ENCODE measurements at regions not wholly inside any gene's neighbourhood (a gene's known extent, or its start where the extent isn't known, plus 50 kb on each side); places are given as distances from the start of the nearest gene placed in this dataset.
"Not testable (repeated sequence)": the region's sequence is repeated elsewhere in the genome, so short reads cannot be mapped to it uniquely, and the experiment has no call there.

GRCh38 chr3:22383285-22383684, 632.3 kb upstream of the ZNF385D start:
- Histone ChIP-seq H3K4me3 (ENCODE audit: low read length in 2 of 2) (no peak overlapping the region), H3K27ac (ENCODE audit: low read depth in 1 of 2, low read length in 2 of 2) (no peak overlapping the region), H3K36me3 (ENCODE audit: control insufficient read depth in 1 of 2, insufficient read depth in 2 of 2, low read length in 1 of 2) (no peaks in the 10 kb centered on the region), H3K27me3 (ENCODE audit: control insufficient read depth in 1 of 2, insufficient read depth in 2 of 2, low read length in 1 of 2) (no peaks in the 10 kb centered on the region), H3K4me1 (ENCODE audit: control insufficient read depth in 1 of 2, insufficient read depth in 2 of 2, low read length in 2 of 2) (no peaks in the 10 kb centered on the region), H3K9me3 (ENCODE audit: control insufficient read depth, low read length) (no peaks in the 10 kb centered on the region)
- DNase-seq (no peak), ATAC-seq (ENCODE audit: low FRiP score) (no peak)
- intact Hi-C loops (cut with DNase I) = no loop called here

- DNase-seq = no peak
- Histone ChIP-seq H3K27me3 (ENCODE audit: control insufficient read depth in 1 of 2, insufficient read depth in 2 of 2, low read length in 1 of 2) (no peaks in the 10 kb centered on the region), H3K36me3 (ENCODE audit: control insufficient read depth in 1 of 2, insufficient read depth in 2 of 2, low read length in 1 of 2) (no peaks in the 10 kb centered on the region), H3K27ac (ENCODE audit: low read depth in 1 of 2, low read length in 2 of 2) (no peak overlapping the region), H3K9me3 (ENCODE audit: control insufficient read depth, low read length) (no peaks in the 10 kb centered on the region), H3K4me1 (ENCODE audit: control insufficient read depth in 1 of 2, insufficient read depth in 2 of 2, low read length in 2 of 2) (no peaks in the 10 kb centered on the region), H3K4me3 (ENCODE audit: low read length in 2 of 2) (no peak overlapping the region)
- no peak for ATAC-seq (ENCODE audit: low FRiP score)
- WGBS, 2 donors = 84 to 91% methylated on average over 2 of the region's 2 CpGs
- intact Hi-C loops (cut with DNase I) = no loop called here
These were observed 635.1 kb upstream of the ZNF385D start for GRCh38 chr3:22386107-22386506.

- no peaks in the 10 kb centered on the region for H3K27me3 ChIP-seq (ENCODE audit: control insufficient read depth in 1 of 2, insufficient read depth in 2 of 2, low read length in 1 of 2)
- H3K4me1 ChIP-seq (ENCODE audit: control insufficient read depth in 1 of 2, insufficient read depth in 2 of 2, low read length in 2 of 2) = no peaks in the 10 kb centered on the region
- H3K27ac ChIP-seq (ENCODE audit: low read depth in 1 of 2, low read length in 2 of 2) = no peak overlapping the region
- H3K9me3 ChIP-seq (ENCODE audit: control insufficient read depth, low read length) = no peaks in the 10 kb centered on the region
- intact Hi-C loops (cut with DNase I) = no loop called here
- DNase-seq (no peak), ATAC-seq (ENCODE audit: low FRiP score) (no peak)
- 13 to 18% methylated on average over 2 of the region's 2 CpGs for WGBS, 2 donors
- no peaks in the 10 kb centered on the region for H3K36me3 ChIP-seq (ENCODE audit: control insufficient read depth in 1 of 2, insufficient read depth in 2 of 2, low read length in 1 of 2)
- H3K4me3 ChIP-seq (ENCODE audit: low read length in 2 of 2) = no peak overlapping the region
These were observed 641.3 kb upstream of the ZNF385D start for GRCh38 chr3:22392286-22392685.

- no peak overlapping the region for H3K27ac ChIP-seq (ENCODE audit: low read depth in 1 of 2, low read length in 2 of 2)
- DNase-seq (no peak), ATAC-seq (ENCODE audit: low FRiP score) (no peak)
- no peaks in the 10 kb centered on the region for H3K27me3 ChIP-seq (ENCODE audit: control insufficient read depth in 1 of 2, insufficient read depth in 2 of 2, low read length in 1 of 2)
- H3K9me3 ChIP-seq (ENCODE audit: control insufficient read depth, low read length) = no peaks in the 10 kb centered on the region
- H3K4me3 ChIP-seq (ENCODE audit: low read length in 2 of 2) = no peak overlapping the region
- no peaks in the 10 kb centered on the region for H3K36me3 ChIP-seq (ENCODE audit: control insufficient read depth in 1 of 2, insufficient read depth in 2 of 2, low read length in 1 of 2)
- no peaks in the 10 kb centered on the region for H3K4me1 ChIP-seq (ENCODE audit: control insufficient read depth in 1 of 2, insufficient read depth in 2 of 2, low read length in 2 of 2)
- intact Hi-C loops (cut with DNase I) = no loop called here
These were observed 641.8 kb upstream of the ZNF385D start for GRCh38 chr3:22392859-22393258.

- Histone ChIP-seq H3K36me3 (ENCODE audit: control insufficient read depth in 1 of 2, insufficient read depth in 2 of 2, low read length in 1 of 2) (no peaks in the 10 kb centered on the region), H3K4me3 (ENCODE audit: low read length in 2 of 2) (no peak overlapping the region), H3K9me3 (ENCODE audit: control insufficient read depth, low read length) (no peaks in the 10 kb centered on the region), H3K27ac (ENCODE audit: low read depth in 1 of 2, low read length in 2 of 2) (no peak overlapping the region), H3K27me3 (ENCODE audit: control insufficient read depth in 1 of 2, insufficient read depth in 2 of 2, low read length in 1 of 2) (no peaks in the 10 kb centered on the region), H3K4me1 (ENCODE audit: control insufficient read depth in 1 of 2, insufficient read depth in 2 of 2, low read length in 2 of 2) (no peaks in the 10 kb centered on the region)
- intact Hi-C loops (cut with DNase I) = no loop called here
- no peak for ATAC-seq (ENCODE audit: low FRiP score)
- WGBS, 2 donors = 62 to 63% methylated on average over 4 of the region's 4 CpGs
- no peak for DNase-seq
These were observed 648.6 kb upstream of the ZNF385D start for GRCh38 chr3:22399566-22399965.

GRCh38 chr3:22401499-22401898, 650.5 kb upstream of the ZNF385D start:
- Histone ChIP-seq H3K27me3 (ENCODE audit: control insufficient read depth in 1 of 2, insufficient read depth in 2 of 2, low read length in 1 of 2) (no peaks in the 10 kb centered on the region), H3K36me3 (ENCODE audit: control insufficient read depth in 1 of 2, insufficient read depth in 2 of 2, low read length in 1 of 2) (no peaks in the 10 kb centered on the region), H3K4me3 (ENCODE audit: low read length in 2 of 2) (no peak overlapping the region), H3K4me1 (ENCODE audit: control insufficient read depth in 1 of 2, insufficient read depth in 2 of 2, low read length in 2 of 2) (no peaks in the 10 kb centered on the region), H3K9me3 (ENCODE audit: control insufficient read depth, low read length) (no peaks in the 10 kb centered on the region), H3K27ac (ENCODE audit: low read depth in 1 of 2, low read length in 2 of 2) (no peak overlapping the region)
- intact Hi-C loops (cut with DNase I) = no loop called here
- ATAC-seq (ENCODE audit: low FRiP score) (no peak), DNase-seq (no peak)

GRCh38 chr3:22414239-22414638, 663.2 kb upstream of the ZNF385D start:
- no peaks in the 10 kb centered on the region for H3K27me3 ChIP-seq (ENCODE audit: control insufficient read depth in 1 of 2, insufficient read depth in 2 of 2, low read length in 1 of 2)
- H3K4me3 ChIP-seq (ENCODE audit: low read length in 2 of 2) = no peak overlapping the region
- no peaks in the 10 kb centered on the region for H3K4me1 ChIP-seq (ENCODE audit: control insufficient read depth in 1 of 2, insufficient read depth in 2 of 2, low read length in 2 of 2)
- H3K27ac ChIP-seq (ENCODE audit: low read depth in 1 of 2, low read length in 2 of 2) = no peak overlapping the region
- intact Hi-C loops (cut with DNase I) = no loop called here
- no peaks in the 10 kb centered on the region for H3K36me3 ChIP-seq (ENCODE audit: control insufficient read depth in 1 of 2, insufficient read depth in 2 of 2, low read length in 1 of 2)
- DNase-seq (no peak), ATAC-seq (ENCODE audit: low FRiP score) (no peak)
- H3K9me3 ChIP-seq (ENCODE audit: control insufficient read depth, low read length) = peaks cover 4% of the 10 kb centered on the region
- WGBS, 2 donors = 73 to 84% methylated on average over 3 of the region's 3 CpGs

- ATAC-seq (ENCODE audit: low FRiP score); intact Hi-C loops (cut with DNase I); H3K27ac ChIP-seq (ENCODE audit: low read depth in 1 of 2, low read length in 2 of 2); H3K4me3 ChIP-seq (ENCODE audit: low read length in 2 of 2); H3K4me1 ChIP-seq (ENCODE audit: control insufficient read depth in 1 of 2, insufficient read depth in 2 of 2, low read length in 2 of 2); H3K27me3 ChIP-seq (ENCODE audit: control insufficient read depth in 1 of 2, insufficient read depth in 2 of 2, low read length in 1 of 2); H3K9me3 ChIP-seq (ENCODE audit: control insufficient read depth, low read length); H3K36me3 ChIP-seq (ENCODE audit: control insufficient read depth in 1 of 2, insufficient read depth in 2 of 2, low read length in 1 of 2): not testable (repeated sequence)
- DNase-seq = peak in 1 of 2 donors; percentile 63
- WGBS, 2 donors = 82 to 91% methylated on average over 18 to 19 of the region's 19 CpGs
These were observed 665.9 kb upstream of the ZNF385D start for GRCh38 chr3:22416838-22417446.

- ATAC-seq (ENCODE audit: low FRiP score) (no peak), DNase-seq (no peak)
- intact Hi-C loops (cut with DNase I) = no loop called here
- no peaks in the 10 kb centered on the region for H3K4me1 ChIP-seq (ENCODE audit: control insufficient read depth in 1 of 2, insufficient read depth in 2 of 2, low read length in 2 of 2)
- no peaks in the 10 kb centered on the region for H3K27me3 ChIP-seq (ENCODE audit: control insufficient read depth in 1 of 2, insufficient read depth in 2 of 2, low read length in 1 of 2)
- H3K27ac ChIP-seq (ENCODE audit: low read depth in 1 of 2, low read length in 2 of 2) = no peak overlapping the region
- H3K4me3 ChIP-seq (ENCODE audit: low read length in 2 of 2) = no peak overlapping the region
- no peaks in the 10 kb centered on the region for H3K36me3 ChIP-seq (ENCODE audit: control insufficient read depth in 1 of 2, insufficient read depth in 2 of 2, low read length in 1 of 2)
- H3K9me3 ChIP-seq (ENCODE audit: control insufficient read depth, low read length) = peaks cover 4% of the 10 kb centered on the region
These were observed 668.3 kb upstream of the ZNF385D start for GRCh38 chr3:22419261-22419660.

Data from aorta (tissue), 5 donors.